ENCODE measurements at regions not wholly inside any gene's neighbourhood (a gene's known extent, or its start where the extent isn't known, plus 50 kb on each side); places are given as distances from the start of the nearest gene placed in this dataset.

DNA sequence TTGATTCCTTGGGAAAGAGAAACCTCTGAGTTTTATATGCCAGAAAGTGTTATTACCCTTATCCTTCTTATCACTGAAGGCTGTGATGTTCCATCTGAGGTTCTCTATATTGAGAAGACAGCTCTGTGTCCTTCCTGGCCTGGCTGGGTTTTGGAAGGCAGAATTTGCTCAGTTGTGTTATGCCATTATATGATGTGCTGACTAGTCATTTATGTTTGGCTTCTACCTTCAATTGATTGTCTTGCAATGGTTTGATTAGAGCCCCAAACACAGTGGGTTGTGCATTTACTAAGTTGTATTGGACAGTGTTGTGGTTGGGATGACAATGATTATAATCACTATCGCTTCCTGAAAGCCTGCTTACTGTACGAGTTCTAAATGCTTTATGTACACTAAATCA, 265.7 kb downstream of the SNAPC1 start:
- FAIRE-seq, result no peak

DNA sequence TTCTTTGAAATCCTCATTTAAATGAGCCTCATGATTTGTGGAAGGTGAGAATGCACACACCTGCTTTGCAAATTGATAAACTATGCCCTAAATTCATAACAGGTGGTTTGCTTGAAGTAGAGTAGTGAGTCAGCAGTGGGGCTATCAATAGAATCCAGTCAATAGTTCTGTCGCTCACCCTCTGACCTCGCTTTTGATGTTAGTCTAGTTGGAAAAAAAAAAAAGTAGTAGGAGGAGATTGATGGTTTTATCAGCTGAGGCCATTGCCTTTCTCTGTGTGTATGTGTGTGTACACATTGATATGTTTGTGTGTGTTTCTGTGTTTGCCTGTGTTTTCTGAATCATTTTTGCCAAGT, 267.3 kb downstream of the SNAPC1 start:
- FAIRE-seq, result no peak

DNA sequence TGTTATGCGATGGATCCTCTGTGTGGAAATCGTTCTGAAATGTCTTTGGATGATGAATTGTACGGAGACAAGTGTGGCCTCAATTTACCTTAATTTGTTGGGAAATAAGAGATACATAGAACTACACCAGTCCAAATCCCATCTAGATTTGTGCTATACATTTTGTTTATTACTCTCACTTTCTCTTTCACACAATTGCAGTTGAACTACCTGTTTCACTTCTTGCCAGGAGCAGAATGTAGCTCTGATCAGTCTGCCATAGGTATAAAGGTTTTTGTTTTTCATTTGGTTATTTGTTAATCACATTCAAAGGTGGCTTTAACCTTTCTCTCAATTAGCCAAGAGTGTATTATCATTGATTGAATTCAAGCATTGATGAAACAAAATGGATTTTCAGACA, 268.2 kb downstream of the SNAPC1 start:
- no peak for FAIRE-seq

GRCh38 chr14:62031504-62031903, 269.3 kb downstream of the SNAPC1 start:
- FAIRE-seq, result no peak

DNA sequence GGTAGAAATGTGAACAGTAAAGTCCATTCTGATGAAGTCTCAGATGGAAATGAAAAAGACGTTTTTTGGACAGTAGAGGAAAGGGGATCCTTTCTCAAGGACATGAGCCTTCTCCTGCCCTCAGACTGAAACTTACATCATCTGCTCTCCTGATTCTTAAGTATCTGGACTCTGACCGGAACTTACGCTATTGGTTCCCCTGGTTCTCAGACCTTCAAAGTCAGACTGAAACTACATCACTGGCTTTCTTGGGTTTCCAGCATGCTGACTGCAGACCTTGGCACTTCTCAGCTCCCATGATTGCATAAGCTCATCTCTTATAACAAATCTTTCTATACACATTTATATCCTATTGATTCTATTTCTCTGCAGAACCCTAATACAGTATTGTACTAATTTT, 291.0 kb downstream of the SNAPC1 start:
- FAIRE-seq, result no peak

GRCh38 chr14:62056789-62057188, 294.6 kb downstream of the SNAPC1 start:
- no peak for FAIRE-seq

DNA sequence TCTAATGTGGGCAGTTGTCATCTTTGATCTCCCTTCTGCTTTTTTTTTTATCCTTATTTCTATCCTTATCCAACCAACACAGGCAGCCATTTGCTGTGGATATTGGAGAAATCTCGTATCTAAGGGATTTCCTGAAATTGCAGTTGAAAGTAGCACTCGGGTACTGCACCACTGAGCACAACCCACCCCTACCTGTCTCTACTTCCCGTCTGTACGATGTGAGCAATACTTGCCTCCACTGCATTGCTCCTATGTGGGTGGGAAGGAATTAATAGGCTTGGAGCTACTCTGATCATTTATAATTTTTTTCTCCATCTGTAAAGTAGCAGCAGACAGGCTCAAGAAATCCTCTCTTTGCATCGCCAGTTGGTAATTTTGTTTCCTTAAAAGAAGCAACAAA, 300.4 kb downstream of the SNAPC1 start:
- no peak for FAIRE-seq

GRCh38 chr14:62064751-62065323, 302.6 kb downstream of the SNAPC1 start:
- FAIRE-seq, result no peak

DNA sequence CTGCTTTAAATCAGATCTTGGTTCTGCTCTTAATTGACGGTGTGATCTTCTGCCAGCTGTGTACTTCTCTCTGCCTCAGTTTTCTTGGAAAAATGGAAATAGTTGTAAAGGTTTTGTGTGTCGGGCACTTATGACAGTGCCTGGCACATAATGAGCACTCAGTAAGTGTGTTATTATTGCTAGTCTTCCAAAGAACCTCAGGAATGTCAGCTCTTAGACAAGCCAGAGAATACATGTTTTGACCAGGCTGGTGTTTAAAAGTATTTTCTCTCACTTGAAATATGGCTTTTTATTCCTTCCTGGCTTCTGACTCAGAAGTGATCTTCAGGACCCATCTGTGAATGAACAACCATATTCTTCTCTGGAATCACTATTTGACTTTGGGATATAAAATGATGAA, 304.1 kb downstream of the SNAPC1 start:
- no peak for FAIRE-seq

GRCh38 chr14:62071039-62071438, 308.8 kb downstream of the SNAPC1 start:
- FAIRE-seq, result no peak

GRCh38 chr14:62076368-62076767, 314.1 kb downstream of the SNAPC1 start:
- FAIRE-seq, result no peak

DNA sequence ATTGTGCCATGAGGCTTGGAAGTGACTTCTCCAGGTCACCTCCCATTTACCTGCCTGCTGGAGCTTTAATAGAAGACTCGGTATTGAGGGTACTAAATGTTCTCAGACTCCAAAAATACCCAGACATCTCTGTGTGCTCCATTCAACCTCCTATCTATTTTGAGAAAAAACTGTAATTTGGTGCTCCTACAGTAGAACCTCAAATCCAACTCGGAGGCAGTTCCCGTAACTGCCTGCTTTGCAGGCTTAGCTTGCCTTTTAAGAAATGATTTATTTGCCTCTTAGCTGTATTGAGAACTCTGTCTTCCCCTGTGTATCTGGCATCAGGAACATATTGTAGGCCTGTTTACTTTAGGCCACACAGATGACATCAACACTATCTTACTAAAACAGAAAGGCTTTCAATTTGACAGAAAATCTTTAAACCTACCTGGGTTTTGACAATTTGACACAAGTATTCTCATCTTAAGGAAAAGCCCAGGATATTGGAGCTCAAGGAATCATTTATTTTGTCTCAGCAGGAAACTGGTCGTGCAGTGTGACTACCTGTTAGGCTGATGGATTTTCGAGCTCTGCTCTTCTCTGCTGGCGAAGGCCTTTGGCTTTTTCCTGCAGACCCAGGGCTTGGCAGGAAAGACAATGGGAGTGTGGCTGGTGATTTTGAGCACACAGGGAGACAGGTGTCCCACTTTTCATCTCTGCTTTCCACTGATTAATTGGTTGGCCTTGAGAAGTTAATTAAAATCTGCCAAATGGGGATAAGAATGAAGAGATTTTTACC, 314.8 kb downstream of the SNAPC1 start:
- no peak for FAIRE-seq

DNA sequence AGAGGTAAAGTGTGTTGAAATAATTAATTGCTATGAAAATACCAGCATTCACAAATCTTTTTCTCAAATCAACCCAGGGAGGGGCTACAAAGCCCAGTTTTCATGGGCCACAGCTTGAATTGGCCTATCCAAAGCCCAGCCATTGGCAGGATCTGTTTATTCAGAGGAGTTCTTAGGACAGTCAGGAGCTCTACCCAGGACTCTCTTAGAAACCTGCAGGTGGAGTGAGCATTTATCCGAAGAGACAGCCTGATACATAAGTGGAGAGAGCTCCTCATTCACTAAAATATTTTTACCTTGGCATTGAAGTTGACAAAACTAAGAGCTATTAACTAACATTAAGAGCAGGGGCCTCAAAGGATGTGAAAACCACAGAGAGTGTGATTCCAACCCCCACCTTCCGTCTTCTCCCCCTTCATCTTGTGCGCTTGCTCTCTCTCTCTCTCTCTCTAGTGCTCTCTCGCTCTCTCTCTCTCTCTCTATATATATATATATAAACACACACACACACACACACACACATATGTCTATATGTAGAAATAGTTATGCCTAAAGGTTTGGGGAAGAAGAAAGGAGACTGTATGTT, 315.5 kb downstream of the SNAPC1 start:
- no peak for FAIRE-seq

DNA sequence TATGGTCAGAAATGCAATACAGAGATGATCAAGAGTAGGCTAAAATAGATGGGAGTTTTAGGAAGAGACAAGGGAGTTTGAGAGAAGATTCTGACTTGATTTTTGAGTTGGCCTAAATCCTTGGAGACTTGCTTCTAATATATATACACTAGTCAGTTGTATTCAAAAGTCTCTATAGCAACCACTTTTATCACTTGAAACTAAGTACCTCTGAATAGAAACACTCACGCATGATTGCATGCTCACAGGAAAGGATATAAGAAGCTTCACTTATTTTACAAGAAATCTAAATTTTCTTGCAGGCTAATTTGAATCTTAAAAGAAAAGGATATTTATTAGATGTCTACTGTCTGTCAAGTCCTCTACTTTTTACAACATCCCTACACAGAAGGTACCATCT, 316.8 kb downstream of the SNAPC1 start:
- FAIRE-seq, result no peak

DNA sequence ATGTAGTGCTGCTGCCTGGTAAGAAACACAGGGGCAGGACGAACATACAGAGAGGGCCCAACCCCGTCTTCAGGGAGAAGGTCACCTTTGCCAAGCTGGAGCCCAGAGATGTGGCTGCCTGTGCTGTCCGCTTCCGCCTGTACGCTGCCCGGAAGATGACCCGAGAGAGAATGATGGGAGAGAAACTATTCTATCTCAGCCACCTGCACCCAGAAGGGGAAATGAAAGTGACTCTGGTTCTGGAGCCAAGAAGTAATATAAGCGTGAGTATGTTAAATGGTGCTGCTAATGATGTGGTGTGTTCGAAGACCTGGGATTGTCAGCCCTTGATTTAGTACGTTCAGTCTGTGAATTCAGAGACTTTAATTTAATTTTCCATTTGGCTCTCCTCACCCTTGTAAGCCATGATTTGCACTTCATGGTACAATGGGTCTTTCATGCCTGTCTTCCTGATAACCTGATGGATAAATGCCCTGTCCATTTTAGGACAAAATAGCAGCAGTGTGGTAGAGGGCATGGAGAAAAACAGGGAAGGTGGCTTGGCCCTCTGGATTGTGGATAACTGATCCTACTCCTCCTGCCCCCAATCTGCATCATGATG, 318.9 kb downstream of the SNAPC1 start:
- no peak for FAIRE-seq

GRCh38 chr14:62081951-62082350, 319.7 kb downstream of the SNAPC1 start:
- FAIRE-seq, result no peak

GRCh38 chr14:62082779-62083178, 320.6 kb downstream of the SNAPC1 start:
- no peak for FAIRE-seq

DNA sequence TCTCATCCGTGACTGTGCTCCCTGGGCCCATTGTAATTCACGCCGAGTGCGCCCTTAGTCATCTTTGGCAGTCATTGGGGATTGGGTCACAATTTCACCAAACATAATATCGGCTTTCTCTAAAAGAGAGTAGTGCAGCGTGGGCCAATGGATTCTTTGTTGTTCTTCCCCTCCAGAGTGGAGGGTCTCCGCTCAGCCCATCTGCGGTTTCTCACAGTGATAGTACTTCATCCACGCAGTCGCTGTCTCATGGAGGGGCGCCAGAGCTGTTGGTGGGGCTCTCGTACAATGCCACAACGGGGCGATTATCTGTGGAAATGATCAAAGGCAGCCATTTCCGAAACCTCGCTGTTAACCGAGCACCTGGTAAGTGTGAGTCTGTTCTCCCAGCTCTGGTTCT, 321.8 kb downstream of the SNAPC1 start:
- FAIRE-seq, result no peak

GRCh38 chr14:62087191-62087590, 325.0 kb downstream of the SNAPC1 start:
- no peak for FAIRE-seq

DNA sequence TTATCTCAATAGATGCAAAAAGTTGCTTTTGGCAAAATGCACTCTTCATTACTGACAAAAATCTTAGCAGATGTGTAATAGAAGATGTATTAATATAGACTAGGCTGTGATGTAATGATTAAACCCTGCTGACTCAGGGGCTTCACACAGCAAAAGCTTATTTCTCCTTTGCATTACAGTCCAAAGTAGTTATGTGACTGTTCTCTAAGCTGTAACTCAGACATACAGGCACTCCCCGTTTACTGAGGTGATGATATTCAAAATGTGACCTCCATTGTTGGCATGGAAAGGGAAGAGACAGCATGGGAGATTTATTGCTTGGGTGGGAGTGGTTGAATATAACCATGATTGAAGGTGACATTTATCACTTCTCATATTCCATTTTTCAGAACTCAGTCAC, 331.5 kb downstream of the SNAPC1 start:
- FAIRE-seq, result no peak

- no peak for FAIRE-seq
Measured at GRCh38 chr14:62097072-62097471, 334.9 kb downstream of the SNAPC1 start.

GRCh38 chr14:62097824-62098223, 335.6 kb downstream of the SNAPC1 start:
- FAIRE-seq, result no peak

DNA sequence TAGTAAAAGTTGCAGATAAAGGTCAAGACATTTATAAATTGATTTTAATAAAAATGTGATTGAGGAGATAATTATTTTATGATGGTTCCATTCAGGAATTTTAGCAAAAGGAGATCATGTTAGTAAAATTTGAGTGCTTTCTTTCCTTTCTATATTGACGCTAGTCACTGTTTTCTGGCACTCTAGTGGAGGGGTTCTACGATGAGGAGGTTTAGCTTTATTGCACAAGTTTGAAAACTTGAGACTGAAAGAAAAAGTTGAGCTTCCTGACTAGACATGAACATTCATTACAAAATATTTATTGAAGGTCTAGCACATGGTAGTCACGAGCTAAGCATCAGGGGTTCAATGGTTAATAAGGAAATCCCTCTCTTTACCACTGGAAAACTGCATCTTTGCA, 336.1 kb downstream of the SNAPC1 start:
- FAIRE-seq, result no peak

DNA sequence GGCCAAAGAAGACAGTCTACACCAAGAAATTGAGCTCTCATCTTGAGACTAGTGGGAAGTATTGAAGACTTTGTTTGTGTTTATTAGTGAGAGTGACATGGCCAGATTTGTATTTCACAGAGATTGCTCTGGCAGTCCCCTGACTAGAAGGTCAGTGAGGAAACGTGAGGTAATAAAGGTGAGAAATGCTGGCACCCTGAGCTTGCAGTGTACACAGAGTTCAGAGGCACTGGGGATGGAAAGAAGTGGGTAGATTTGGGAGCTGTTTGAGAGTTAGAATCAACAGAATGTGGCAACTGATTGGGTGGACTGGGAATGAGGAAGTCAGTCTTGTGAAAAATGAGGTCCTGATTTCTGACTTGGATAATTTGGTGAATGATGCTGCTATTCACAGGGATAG, 336.9 kb downstream of the SNAPC1 start:
- FAIRE-seq, result no peak
